ENCODE measurements at regions not wholly inside any gene's neighbourhood (a gene's known extent, or its start where the extent isn't known, plus 50 kb on each side); places are given as distances from the start of the nearest gene placed in this dataset.

DNA sequence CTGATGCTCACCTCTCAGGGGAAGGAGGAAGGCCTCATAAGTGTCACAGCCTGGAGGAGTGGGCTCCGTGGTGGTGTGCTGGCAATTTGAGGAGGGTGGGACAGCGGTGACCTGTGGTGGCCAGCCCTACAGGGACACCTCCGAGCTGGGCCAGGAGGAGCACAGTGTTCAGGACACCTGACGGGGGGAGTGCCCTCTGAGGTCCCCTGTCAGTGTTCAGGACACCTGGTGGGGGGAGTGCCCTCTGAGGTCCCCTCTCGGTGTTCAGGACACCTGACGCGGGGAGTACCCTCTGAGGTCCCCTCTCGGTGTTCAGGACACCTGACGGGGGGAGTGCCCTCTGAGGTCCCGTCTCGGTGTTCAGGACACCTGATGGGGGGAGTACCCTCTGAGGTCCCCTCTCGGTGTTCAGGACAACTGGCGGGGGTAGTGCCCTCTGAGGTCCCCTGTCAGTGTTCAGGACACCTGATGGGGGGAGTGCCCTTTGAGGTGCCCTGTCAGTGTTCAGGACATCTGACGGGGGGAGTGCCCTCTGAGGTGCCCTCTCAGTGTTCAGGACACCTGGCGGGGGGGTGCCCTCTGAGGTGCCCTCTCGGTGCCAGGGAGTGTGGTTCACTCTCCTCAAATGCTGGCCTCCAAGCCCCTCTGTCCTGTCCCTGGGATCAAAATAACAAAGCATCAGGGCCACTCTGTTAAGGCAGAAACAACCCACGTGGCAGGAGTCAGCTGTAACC is 73.4 kb upstream of the ZNF469 start:
- Mint-ChIP-seq H3K27ac (no peak overlapping the region), H3K4me1 (no peaks in the 10 kb centered on the region), H3K27me3 (peaks cover 19% of the 10 kb centered on the region), H3K4me3 (no peak overlapping the region), H3K9me3 (ENCODE audit: insufficient read depth) (peaks cover 13% of the 10 kb centered on the region)
- no peak for ATAC-seq (ENCODE audit: low read depth)
- POLR2A ChIA-PET, result no interaction called here
- H3K27ac ChIP-seq (ENCODE audit: low read length in 2 of 2), result no peak overlapping the region
- CTCF ChIA-PET, result no interaction called here
- 93% methylated on average over 17 of the region's 17 CpGs for WGBS (ENCODE audit: insufficient coverage)
- H3K4me1 ChIP-seq (ENCODE audit: control insufficient read depth in 2 of 2, insufficient read depth in 2 of 2, low read length in 2 of 2), result no peaks in the 10 kb centered on the region
- no peak overlapping the region for H3K4me3 ChIP-seq (ENCODE audit: control extremely low read depth in 1 of 5, extremely low read depth in 1 of 5, insufficient read depth in 1 of 5, low read depth in 2 of 5, low read length in 4 of 5)
- intact Hi-C loops (cut with micrococcal nuclease), result no loop called here
- no peak for DNase-seq
- peaks cover 0 to 18% (median 0%) of the 10 kb centered on the region in 3 donors for H3K9me3 ChIP-seq (ENCODE audit: control extremely low read depth in 1 of 3, control insufficient read depth in 2 of 3, insufficient read depth in 1 of 3, low read length in 2 of 3)
- peaks cover 0 to 4% (median 0%) of the 10 kb centered on the region in 4 experiments for H3K27me3 ChIP-seq (replicated peaks in 1 of 4; ENCODE audit: control extremely low read depth in 1 of 4, control insufficient read depth in 3 of 4, insufficient read depth in 4 of 4, low read length in 3 of 4)
- no peaks in the 10 kb centered on the region for H4K20me1 ChIP-seq (ENCODE audit: control insufficient read depth, insufficient read depth, low read length, poor library complexity, severe bottlenecking)
- no peak for TF ChIP-seq EZH2 (IDR thresholded peaks at IDR 0.05; ENCODE audit: borderline replicate concordance, insufficient read depth, low read depth, low read length, poor library complexity, severe bottlenecking)
- TF ChIP-seq, protein P1, sequence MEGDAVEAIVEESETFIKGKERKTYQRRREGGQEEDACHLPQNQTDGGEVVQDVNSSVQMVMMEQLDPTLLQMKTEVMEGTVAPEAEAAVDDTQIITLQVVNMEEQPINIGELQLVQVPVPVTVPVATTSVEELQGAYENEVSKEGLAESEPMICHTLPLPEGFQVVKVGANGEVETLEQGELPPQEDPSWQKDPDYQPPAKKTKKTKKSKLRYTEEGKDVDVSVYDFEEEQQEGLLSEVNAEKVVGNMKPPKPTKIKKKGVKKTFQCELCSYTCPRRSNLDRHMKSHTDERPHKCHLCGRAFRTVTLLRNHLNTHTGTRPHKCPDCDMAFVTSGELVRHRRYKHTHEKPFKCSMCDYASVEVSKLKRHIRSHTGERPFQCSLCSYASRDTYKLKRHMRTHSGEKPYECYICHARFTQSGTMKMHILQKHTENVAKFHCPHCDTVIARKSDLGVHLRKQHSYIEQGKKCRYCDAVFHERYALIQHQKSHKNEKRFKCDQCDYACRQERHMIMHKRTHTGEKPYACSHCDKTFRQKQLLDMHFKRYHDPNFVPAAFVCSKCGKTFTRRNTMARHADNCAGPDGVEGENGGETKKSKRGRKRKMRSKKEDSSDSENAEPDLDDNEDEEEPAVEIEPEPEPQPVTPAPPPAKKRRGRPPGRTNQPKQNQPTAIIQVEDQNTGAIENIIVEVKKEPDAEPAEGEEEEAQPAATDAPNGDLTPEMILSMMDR (IDR thresholded peaks at IDR 0.05), result no peak
- H2AFZ ChIP-seq (ENCODE audit: insufficient read depth, low read depth, low read length, poor library complexity, severe bottlenecking), result no peak overlapping the region
- H3K4me2 ChIP-seq (replicated peaks; ENCODE audit: low read depth, low read length, poor library complexity, severe bottlenecking), result no peak overlapping the region
- no peaks in the 10 kb centered on the region for H3K36me3 ChIP-seq (replicated peaks in 1 of 2; ENCODE audit: control extremely low read depth in 1 of 2, control insufficient read depth in 1 of 2, extremely low read depth in 1 of 2, insufficient read depth in 2 of 2, low read length in 1 of 2)
- H3K79me2 ChIP-seq (ENCODE audit: control insufficient read depth, insufficient read depth, low read length), result no peaks in the 10 kb centered on the region
- H3K9ac ChIP-seq (ENCODE audit: low read length), result no peak overlapping the region

DNA sequence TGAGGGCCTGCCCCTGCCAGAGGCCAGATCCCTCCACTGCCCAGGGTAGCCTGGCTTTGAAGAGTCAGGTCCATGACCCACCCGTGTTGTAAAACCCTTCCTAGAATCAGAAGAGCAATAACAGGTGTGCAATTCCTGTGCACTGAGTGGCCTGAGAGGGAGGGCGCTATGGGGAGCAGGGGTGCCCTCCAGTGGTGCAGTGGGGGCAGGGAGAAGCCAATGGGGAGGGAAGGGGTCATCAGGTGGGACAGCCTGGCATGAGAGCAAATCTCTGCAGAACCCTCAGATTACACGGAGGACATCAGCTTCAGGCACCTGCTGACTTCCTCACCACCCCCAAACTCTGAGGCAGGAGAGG is 72.9 kb upstream of the ZNF469 start:
- Histone ChIP-seq H3K27me3 (replicated peaks in 1 of 4; ENCODE audit: control extremely low read depth in 1 of 4, control insufficient read depth in 3 of 4, insufficient read depth in 4 of 4, low read length in 3 of 4) (peaks cover 0 to 4% (median 0%) of the 10 kb centered on the region in 4 experiments), H3K9ac (ENCODE audit: low read length) (no peak overlapping the region), H3K36me3 (replicated peaks in 1 of 2; ENCODE audit: control extremely low read depth in 1 of 2, control insufficient read depth in 1 of 2, extremely low read depth in 1 of 2, insufficient read depth in 2 of 2, low read length in 1 of 2) (no peaks in the 10 kb centered on the region), H3K4me2 (replicated peaks; ENCODE audit: low read depth, low read length, poor library complexity, severe bottlenecking) (no peak overlapping the region), H3K4me1 (ENCODE audit: control insufficient read depth in 2 of 2, insufficient read depth in 2 of 2, low read length in 2 of 2) (no peaks in the 10 kb centered on the region), H2AFZ (ENCODE audit: insufficient read depth, low read depth, low read length, poor library complexity, severe bottlenecking) (no peak overlapping the region), H3K27ac (ENCODE audit: low read length in 2 of 2) (no peak overlapping the region), H3K9me3 (ENCODE audit: control extremely low read depth in 1 of 3, control insufficient read depth in 2 of 3, insufficient read depth in 1 of 3, low read length in 2 of 3) (peaks cover 0 to 18% (median 0%) of the 10 kb centered on the region in 3 donors), H3K79me2 (ENCODE audit: control insufficient read depth, insufficient read depth, low read length) (no peaks in the 10 kb centered on the region), H4K20me1 (ENCODE audit: control insufficient read depth, insufficient read depth, low read length, poor library complexity, severe bottlenecking) (no peaks in the 10 kb centered on the region), H3K4me3 (ENCODE audit: control extremely low read depth in 1 of 5, extremely low read depth in 1 of 5, insufficient read depth in 1 of 5, low read depth in 2 of 5, low read length in 4 of 5) (no peak overlapping the region)
- ATAC-seq (ENCODE audit: low read depth) (peak; percentile 24), DNase-seq (no peak)
- no peaks in the 10 kb centered on the region for H3K4me1 Mint-ChIP-seq
- POLR2A ChIA-PET, result no interaction called here
- no peak overlapping the region for H3K27ac Mint-ChIP-seq
- no CpG with 5 or more reads among the region's 3 CpGs for WGBS (ENCODE audit: insufficient coverage)
- CTCF ChIA-PET, result no interaction called here
- TF ChIP-seq, protein P1 (IDR thresholded peaks at IDR 0.05), result no peak
- TF ChIP-seq EZH2 (IDR thresholded peaks at IDR 0.05; ENCODE audit: borderline replicate concordance, insufficient read depth, low read depth, low read length, poor library complexity, severe bottlenecking), result no peak
- peaks cover 19% of the 10 kb centered on the region for H3K27me3 Mint-ChIP-seq
- H3K4me3 Mint-ChIP-seq, result no peak overlapping the region
- intact Hi-C loops (cut with micrococcal nuclease), result no loop called here
- peaks cover 13% of the 10 kb centered on the region for H3K9me3 Mint-ChIP-seq (ENCODE audit: insufficient read depth)
